HEK293 (cell line): ENCODE measurements at regions not wholly inside any gene's neighbourhood (a gene's known extent, or its start where the extent isn't known, plus 50 kb on each side); places are given as distances from the start of the nearest gene placed in this dataset.

Experiments
- CTCF ChIA-PET: fragments of 350-600 bp; formaldehyde crosslinking; extraction: SDS; loops from one replicate; lab custom pipeline; 2021; ENCODE audit warnings: antibody characterized with exemption; lab: Yijun Ruan, JAX
- POLR2A ChIA-PET: fragments of 300-600 bp; formaldehyde crosslinking; extraction: SDS; loops from one replicate; lab custom pipeline; 2020; ENCODE audit warnings: antibody characterized with exemption, inconsistent platforms; lab: Yijun Ruan, JAX
- H3K27ac ChIP-seq: fragments of 200-500 bp; sonication (Bioruptor generic); 2 replicates; pipeline ENCODE4 v1.5.1; 2014; ENCODE audit warnings: low read depth, low read length, control low read depth, inconsistent platforms; ENCODE audit errors: extremely low read depth
- H3K36me3 ChIP-seq, 2 experiments: fragments of 200-500 bp in 1 of 2; sonication (Bioruptor generic) in 1 of 2; 1 replicate in 1 of 2; 2 replicates in 1 of 2; pipeline ENCODE4 v1.5.1; 2014 to 2017; ENCODE audit warnings: inconsistent platforms in 2 of 2, low read length in 2 of 2; ENCODE audit not compliant: control insufficient read depth in 2 of 2, insufficient read depth in 1 of 2
- H3K4me1 ChIP-seq: fragments of 200-500 bp; sonication (Bioruptor generic); 2 replicates; pipeline ENCODE4 v1.5.1; 2014; ENCODE audit warnings: mild to moderate bottlenecking, low read length, inconsistent platforms; ENCODE audit not compliant: control insufficient read depth, insufficient read depth
- H3K4me3 ChIP-seq: 2 replicates; pipeline ENCODE4 v1.5.1; 2011; ENCODE audit warnings: low read depth, mild to moderate bottlenecking, control low read depth, low read length, moderate library complexity
- H3K9me3 ChIP-seq: fragments of 200-500 bp; sonication (Bioruptor generic); 2 replicates; pipeline ENCODE4 v1.5.1; 2014; ENCODE audit warnings: low read depth, low read length, inconsistent platforms; ENCODE audit not compliant: control insufficient read depth, insufficient read depth
- BCL6B ChIP-seq: fragments of 450-650 bp; formaldehyde crosslinking; IDR thresholded peaks from 2 replicates; pipeline ENCODE4 v1.5.1; 2017; ENCODE audit warnings: missing biosample characterization, missing genetic modification characterization
- EGR2 ChIP-seq: fragments of 450-650 bp; formaldehyde crosslinking; IDR thresholded peaks from 2 replicates; pipeline ENCODE4 v1.5.1; 2016; ENCODE audit warnings: low read depth, missing biosample characterization, missing genetic modification characterization
- KLF8 ChIP-seq: fragments of 450-650 bp; formaldehyde crosslinking; IDR thresholded peaks from 2 replicates; pipeline ENCODE4 v1.5.1; 2016; ENCODE audit warnings: missing biosample characterization, missing genetic modification characterization
- MZF1 ChIP-seq: fragments of 450-650 bp; formaldehyde crosslinking; IDR thresholded peaks from 2 replicates; pipeline ENCODE4 v1.5.1; 2017; ENCODE audit warnings: missing biosample characterization, missing genetic modification characterization, borderline replicate concordance
- OSR2 ChIP-seq: fragments of 450-650 bp; formaldehyde crosslinking; IDR thresholded peaks from 2 replicates; pipeline ENCODE4 v1.5.1; 2016; ENCODE audit warnings: missing biosample characterization, missing genetic modification characterization
- PRDM1 ChIP-seq: fragments of 450-650 bp; formaldehyde crosslinking; IDR thresholded peaks from 2 replicates; pipeline ENCODE4; 2016; ENCODE audit warnings: missing biosample characterization, missing genetic modification characterization
- SETDB1 ChIP-seq: IDR thresholded peaks from one replicate; pipeline ENCODE4 v1.6.1; 2017; ENCODE audit warnings: mild to moderate bottlenecking, low read length, moderate library complexity, mixed read lengths; ENCODE audit not compliant: insufficient read length
- SP2 ChIP-seq: fragments of 450-650 bp; formaldehyde crosslinking; IDR thresholded peaks from 2 replicates; pipeline ENCODE4 v1.5.1; 2016; ENCODE audit warnings: missing biosample characterization, missing genetic modification characterization
- YY1 ChIP-seq: fragments of 450-650 bp; formaldehyde crosslinking; IDR thresholded peaks from 2 replicates; pipeline ENCODE4 v1.5.1; 2018; ENCODE audit warnings: missing biosample characterization, missing genetic modification characterization
- YY2 ChIP-seq: fragments of 450-650 bp; formaldehyde crosslinking; IDR thresholded peaks from 2 replicates; pipeline ENCODE4 v1.5.1; 2016; ENCODE audit warnings: missing biosample characterization, missing genetic modification characterization
- ZBTB1 ChIP-seq: fragments of 450-650 bp; formaldehyde crosslinking; IDR thresholded peaks from 2 replicates; pipeline ENCODE4 v1.5.1; 2016; ENCODE audit warnings: missing biosample characterization, missing genetic modification characterization
- ZBTB10 ChIP-seq: fragments of 450-650 bp; formaldehyde crosslinking; IDR thresholded peaks from 2 replicates; pipeline ENCODE4 v1.5.1; 2016; ENCODE audit warnings: missing biosample characterization, missing genetic modification characterization
- ZBTB26 ChIP-seq: fragments of 450-650 bp; formaldehyde crosslinking; optimal IDR thresholded peaks from 2 replicates; pipeline ENCODE3; 2016; ENCODE audit warnings: missing biosample characterization, mild to moderate bottlenecking, missing genetic modification characterization
- ZBTB49 ChIP-seq: fragments of 450-650 bp; formaldehyde crosslinking; IDR thresholded peaks from 2 replicates; pipeline ENCODE4 v1.5.1; 2016; ENCODE audit warnings: missing biosample characterization, missing genetic modification characterization, low read depth
- ZIC2 ChIP-seq: fragments of 450-650 bp; formaldehyde crosslinking; IDR thresholded peaks from 2 replicates; pipeline ENCODE4 v1.5.1; 2016; ENCODE audit warnings: missing biosample characterization, missing genetic modification characterization
- ZNF202 ChIP-seq: fragments of 450-650 bp; formaldehyde crosslinking; IDR thresholded peaks from 2 replicates; pipeline ENCODE4 v1.5.1; 2016; ENCODE audit warnings: missing biosample characterization, missing genetic modification characterization, borderline replicate concordance
- ZNF223 ChIP-seq: fragments of 450-650 bp; formaldehyde crosslinking; IDR thresholded peaks from 2 replicates; pipeline ENCODE4 v1.5.1; 2016; ENCODE audit warnings: missing biosample characterization, missing genetic modification characterization
- ZNF248 ChIP-seq: fragments of 450-650 bp; formaldehyde crosslinking; IDR thresholded peaks from 2 replicates; pipeline ENCODE4 v1.5.1; 2017; ENCODE audit warnings: missing biosample characterization, missing genetic modification characterization
- ZNF292 ChIP-seq: fragments of 450-650 bp; formaldehyde crosslinking; IDR thresholded peaks from 2 replicates; pipeline ENCODE4 v1.5.1; 2016; ENCODE audit warnings: low read depth, missing biosample characterization, missing genetic modification characterization, borderline replicate concordance
- ZNF426 ChIP-seq: fragments of 450-650 bp; formaldehyde crosslinking; IDR thresholded peaks from 2 replicates; pipeline ENCODE4 v1.5.1; 2017; ENCODE audit warnings: missing biosample characterization, missing genetic modification characterization, mild to moderate bottlenecking, inconsistent platforms, moderate library complexity
- ZNF510 ChIP-seq: fragments of 450-650 bp; formaldehyde crosslinking; IDR thresholded peaks from 2 replicates; pipeline ENCODE4 v1.5.1; 2018; ENCODE audit warnings: mild to moderate bottlenecking, missing genetic modification characterization, missing biosample characterization; ENCODE audit not compliant: insufficient replicate concordance
- ZNF530 ChIP-seq: fragments of 450-650 bp; formaldehyde crosslinking; IDR thresholded peaks from 2 replicates; pipeline ENCODE4 v1.5.1; 2016; ENCODE audit warnings: low read depth, missing biosample characterization, missing genetic modification characterization
- ZNF558 ChIP-seq: fragments of 450-650 bp; formaldehyde crosslinking; IDR thresholded peaks from 2 replicates; pipeline ENCODE4 v1.5.1; 2016; ENCODE audit warnings: missing biosample characterization, missing genetic modification characterization
- ZNF585B ChIP-seq: fragments of 450-650 bp; formaldehyde crosslinking; IDR thresholded peaks from 2 replicates; pipeline ENCODE4 v1.5.1; 2016; ENCODE audit warnings: missing biosample characterization, missing genetic modification characterization
- ZNF670 ChIP-seq: fragments of 450-650 bp; formaldehyde crosslinking; IDR thresholded peaks from 2 replicates; pipeline ENCODE4 v1.5.1; 2016; ENCODE audit warnings: missing biosample characterization, missing genetic modification characterization, low read depth
- ZNF677 ChIP-seq: fragments of 450-650 bp; IDR thresholded peaks from 2 replicates; pipeline ENCODE4 v1.5.0; 2018; ENCODE audit warnings: missing biosample characterization, mild to moderate bottlenecking, missing genetic modification characterization, moderate library complexity
- ZNF843 ChIP-seq: fragments of 450-650 bp; formaldehyde crosslinking; IDR thresholded peaks from 2 replicates; pipeline ENCODE4 v1.5.1; 2016; ENCODE audit warnings: missing biosample characterization, missing genetic modification characterization
- ZSCAN18 ChIP-seq: fragments of 450-650 bp; formaldehyde crosslinking; IDR thresholded peaks from 2 replicates; pipeline ENCODE4 v1.5.1; 2016; ENCODE audit warnings: missing biosample characterization, missing genetic modification characterization
- ZXDB ChIP-seq: fragments of 450-650 bp; formaldehyde crosslinking; IDR thresholded peaks from 2 replicates; pipeline ENCODE4 v1.5.1; 2016; ENCODE audit warnings: missing biosample characterization, missing genetic modification characterization

- H3K4me1 ChIP-seq = no peaks in the 10 kb centered on the region
- CTCF ChIA-PET = interaction anchor here (0.6 to 1.5 kb wide), 2 partner anchors 15 to 35 kb away, joined by 4 to 5 read pairs; no protein-coding TSS in a partner anchor
- no peak for TF ChIP-seq KLF8
- no peak for TF ChIP-seq ZBTB26 (tag by site-specific recombination)
- TF ChIP-seq ZBTB10 = no peak
- no peak for TF ChIP-seq SP2
- TF ChIP-seq ZBTB1 (tag by site-specific recombination) = no peak
- no peak for TF ChIP-seq EGR2 (tag by site-specific recombination)
- no peak for TF ChIP-seq OSR2 (tag by site-specific recombination)
- TF ChIP-seq ZNF248 (tag by site-specific recombination) = no peak
- no peak for TF ChIP-seq ZNF843 (tag by site-specific recombination)
- TF ChIP-seq ZNF223 = no peak
- TF ChIP-seq ZSCAN18 (tag by site-specific recombination) = no peak
- TF ChIP-seq ZNF202 (tag by site-specific recombination) = no peak
- TF ChIP-seq ZNF292 (tag by site-specific recombination) = no peak
- no peak for TF ChIP-seq ZNF530
Observed at GRCh38 chr16:77549876-77550275, 115.0 kb upstream of the ADAMTS18 start.

GRCh38 chr16:77551357-77551756, 116.5 kb upstream of the ADAMTS18 start:
- ChIA-PET POLR2A (no interaction called here), CTCF (no interaction called here)
- H3K36me3 ChIP-seq = no peaks in the 10 kb centered on the region
- no peak overlapping the region for H3K4me3 ChIP-seq
- H3K27ac ChIP-seq = no peak overlapping the region
- H3K9me3 ChIP-seq = no peaks in the 10 kb centered on the region
- TF ChIP-seq PRDM1 (tag by site-specific recombination) (no peak), ZNF670 (tag by site-specific recombination) (no peak), ZNF585B (tag by site-specific recombination) (no peak), SETDB1 (no peak), YY1 (tag by site-specific recombination) (no peak), ZBTB49 (tag by site-specific recombination) (no peak), ZNF558 (tag by site-specific recombination) (no peak), BCL6B (tag by site-specific recombination) (no peak), ZXDB (tag by site-specific recombination) (no peak), YY2 (tag by site-specific recombination) (no peak), ZIC2 (tag by site-specific recombination) (no peak), ZNF510 (tag by site-specific recombination) (no peak), ZNF677 (tag by site-specific recombination) (no peak), ZNF426 (tag by site-specific recombination) (no peak), MZF1 (tag by site-specific recombination) (no peak)
- H3K4me1 ChIP-seq = no peaks in the 10 kb centered on the region

More at GRCh38 chr16:77549876-77550275, 115.0 kb upstream of the ADAMTS18 start:
- no peak overlapping the region for H3K4me3 ChIP-seq
- H3K36me3 ChIP-seq = no peaks in the 10 kb centered on the region
- no peaks in the 10 kb centered on the region for H3K9me3 ChIP-seq
- H3K27ac ChIP-seq = no peak overlapping the region
- POLR2A ChIA-PET = no interaction called here
